ENCODE measurements at regions not wholly inside any gene's neighbourhood (a gene's known extent, or its start where the extent isn't known, plus 50 kb on each side); places are given as distances from the start of the nearest gene placed in this dataset.
"Not testable (repeated sequence)": the region's sequence is repeated elsewhere in the genome, so short reads cannot be mapped to it uniquely, and the experiment has no call there.

- CTCF ChIA-PET (ENCODE audit: low intra/inter-chr PET ratio, low total read pairs), result no interaction called here
- in situ Hi-C loops (cut with HindIII; ENCODE audit: extremely low pct_ligation_motif_present, low pct_unique_long_range_greater_than_20kb), result no loop called here
- H3K79me2 ChIP-seq (ENCODE audit: insufficient read depth, low read length), result no peaks in the 10 kb centered on the region
These were observed 166.2 kb downstream of the EPM2A start for GRCh38 chr6:145569140-145569539.

GRCh38 chr6:145570336-145570735 is 165.0 kb downstream of the EPM2A start:
- H3K4me1 ChIP-seq (ENCODE audit: insufficient read depth, low read length); H3K79me2 ChIP-seq (ENCODE audit: insufficient read depth, low read length); H3K4me2 ChIP-seq (ENCODE audit: low read depth, low read length); H2AFZ ChIP-seq (ENCODE audit: low read length); H3K36me3 ChIP-seq (replicated peaks in 1 of 2; ENCODE audit: control insufficient read depth in 1 of 2, insufficient read depth in 2 of 2, low read length in 2 of 2); ATAC-seq; H3K9me3 ChIP-seq (ENCODE audit: low read length); DNase-seq (ENCODE audit: low spot score); FAIRE-seq; H3K27me3 ChIP-seq (ENCODE audit: control insufficient read depth in 1 of 2, insufficient read depth in 2 of 2, low read length in 2 of 2); H4K20me1 ChIP-seq (ENCODE audit: insufficient read depth, low read length); intact Hi-C loops (cut with micrococcal nuclease; ENCODE audit: unreplicated experiment); H3K4me3 ChIP-seq (replicated peaks in 1 of 3; ENCODE audit: insufficient read depth in 1 of 3, low read depth in 2 of 3, low read length in 3 of 3); CTCF ChIA-PET (ENCODE audit: low intra/inter-chr PET ratio, low total read pairs); BruUV-seq (replicated peaks); H3K9ac ChIP-seq (ENCODE audit: insufficient read depth, low read depth, low read length); H3K27ac ChIP-seq (ENCODE audit: extremely low read length, insufficient read depth, low read length); POLR2A ChIA-PET; in situ Hi-C loops (cut with HindIII; ENCODE audit: extremely low pct_ligation_motif_present, low pct_unique_long_range_greater_than_20kb): not testable (repeated sequence)
- 3% methylated on average over 1 of the region's 1 CpG for WGBS (ENCODE audit: low lambda C conversion rate)

More at GRCh38 chr6:145569140-145569539, 166.2 kb downstream of the EPM2A start:
- WGBS (ENCODE audit: low lambda C conversion rate), result 0% methylated on average over 3 of the region's 3 CpGs
- DNase-seq (ENCODE audit: low spot score) (no peak), ATAC-seq (no peak), FAIRE-seq (no peak)
- TF ChIP-seq KMT2B (CRISPR knock-in tag; IDR thresholded peaks at IDR 0.05) (no peak), ATF7 (IDR thresholded peaks at IDR 0.05) (0 out of 2 replicates have a peak, but pooled peaks have one; percentile 9), ATF7 (CRISPR knock-in tag; IDR thresholded peaks at IDR 0.05) (no peak)
- Histone ChIP-seq H3K36me3 (replicated peaks in 1 of 2; ENCODE audit: control insufficient read depth in 1 of 2, insufficient read depth in 2 of 2, low read length in 2 of 2) (no peaks in the 10 kb centered on the region), H3K4me3 (replicated peaks in 1 of 3; ENCODE audit: insufficient read depth in 1 of 3, low read depth in 2 of 3, low read length in 3 of 3) (no peak overlapping the region), H2AFZ (ENCODE audit: low read length) (no peak overlapping the region), H3K27ac (ENCODE audit: extremely low read length, insufficient read depth, low read length) (no peak overlapping the region), H3K9ac (ENCODE audit: insufficient read depth, low read depth, low read length) (no peak overlapping the region), H3K4me2 (ENCODE audit: low read depth, low read length) (no peak overlapping the region), H4K20me1 (ENCODE audit: insufficient read depth, low read length) (no peaks in the 10 kb centered on the region), H3K9me3 (ENCODE audit: low read length) (no peaks in the 10 kb centered on the region), H3K4me1 (ENCODE audit: insufficient read depth, low read length) (no peaks in the 10 kb centered on the region), H3K27me3 (ENCODE audit: control insufficient read depth in 1 of 2, insufficient read depth in 2 of 2, low read length in 2 of 2) (no peaks in the 10 kb centered on the region; a peak in 1 of 5 replicates)
- intact Hi-C loops (cut with micrococcal nuclease; ENCODE audit: unreplicated experiment), result no loop called here
- POLR2A ChIA-PET, result no interaction called here
- no TSS peak for BruUV-seq (replicated peaks)

- H3K79me2 ChIP-seq (ENCODE audit: insufficient read depth, low read length); in situ Hi-C loops (cut with HindIII; ENCODE audit: extremely low pct_ligation_motif_present, low pct_unique_long_range_greater_than_20kb); H3K36me3 ChIP-seq (replicated peaks in 1 of 2; ENCODE audit: control insufficient read depth in 1 of 2, insufficient read depth in 2 of 2, low read length in 2 of 2); H3K27me3 ChIP-seq (ENCODE audit: control insufficient read depth in 1 of 2, insufficient read depth in 2 of 2, low read length in 2 of 2); H3K4me2 ChIP-seq (ENCODE audit: low read depth, low read length); H3K9ac ChIP-seq (ENCODE audit: insufficient read depth, low read depth, low read length); CTCF ChIA-PET (ENCODE audit: low intra/inter-chr PET ratio, low total read pairs); ATAC-seq; H2AFZ ChIP-seq (ENCODE audit: low read length); H4K20me1 ChIP-seq (ENCODE audit: insufficient read depth, low read length); DNase-seq (ENCODE audit: low spot score); H3K4me3 ChIP-seq (replicated peaks in 1 of 3; ENCODE audit: insufficient read depth in 1 of 3, low read depth in 2 of 3, low read length in 3 of 3); FAIRE-seq; H3K27ac ChIP-seq (ENCODE audit: extremely low read length, insufficient read depth, low read length); BruUV-seq (replicated peaks); POLR2A ChIA-PET; intact Hi-C loops (cut with micrococcal nuclease; ENCODE audit: unreplicated experiment); H3K4me1 ChIP-seq (ENCODE audit: insufficient read depth, low read length): not testable (repeated sequence)
- 100% methylated on average over 1 of the region's 1 CpG for WGBS (ENCODE audit: low lambda C conversion rate)
- H3K9me3 ChIP-seq (ENCODE audit: low read length), result peaks cover 13% of the 10 kb centered on the region; the same call in 1 of the 2 replicates
These were observed 161.1 kb downstream of the EPM2A start for GRCh38 chr6:145574269-145574668.

Small RNA genes lying in the stretch of these regions (small RNA-seq; reads per million reads assigned to genes)
- gene RNU1-33P (ENCODE audit: insufficient read depth in 2 of 3, insufficient read length in 3 of 3, low read depth in 2 of 3, low replicate concordance in 1 of 3), result 0 reads per million in 3 experiments

Measured in HepG2 (cell line).